OCI-LY3 (cell line): ENCODE measurements at regions not wholly inside any gene's neighbourhood (a gene's known extent, or its start where the extent isn't known, plus 50 kb on each side); places are given as distances from the start of the nearest gene placed in this dataset.

Experiments used
- CTCF ChIP-seq: fragments of 200-600, 300-600 bp; sonication (generic); IDR thresholded peaks from 2 replicates; pipeline ENCODE4 v1.5.1; 2014; ENCODE audit warnings: antibody characterized with exemption, low read length, low read depth
- EZH2phosphoT487 ChIP-seq: fragments of 200-600 bp; shearing (Covaris generic); IDR thresholded peaks from 2 replicates; pipeline ENCODE4 v1.6.1; 2018; ENCODE audit warnings: antibody characterized with exemption, mixed run types, low read depth

GRCh38 chr15:69860321-69860720, 237.4 kb downstream of the TLE3 start:
- TF ChIP-seq CTCF (no peak), EZH2phosphoT487 (no peak)
